GM19240 (cell line): ENCODE measurements at regions not wholly inside any gene's neighbourhood (a gene's known extent, or its start where the extent isn't known, plus 50 kb on each side); places are given as distances from the start of the nearest gene placed in this dataset.
"Not testable (repeated sequence)": the region's sequence is repeated elsewhere in the genome, so short reads cannot be mapped to it uniquely, and the experiment has no call there.

Experiments
- DNase-seq: peaks from one replicate; pipeline ENCODE4 v3.0.0; 2011; ENCODE audit warnings: low spot score; ENCODE audit not compliant: insufficient read length

DNA sequence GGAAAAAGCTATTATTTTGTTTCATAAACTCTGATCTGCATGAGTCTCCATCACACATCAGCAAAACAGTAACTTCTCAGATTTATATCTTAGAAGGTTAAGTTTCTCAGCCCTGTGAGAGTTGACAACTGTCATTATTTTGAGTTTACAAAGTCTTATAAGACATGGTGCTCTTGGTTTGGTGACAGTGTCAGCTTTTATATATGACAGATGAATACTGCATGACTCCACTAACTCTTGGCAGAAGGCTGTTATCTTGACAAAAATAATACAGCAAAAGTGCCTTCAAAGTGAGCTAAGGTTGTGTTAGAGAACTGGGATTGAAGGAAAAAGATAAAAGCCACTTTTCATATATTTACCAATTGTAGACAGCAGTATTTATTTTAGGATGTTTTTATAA, 528.4 kb upstream of the SOX9 start:
- no peak for DNase-seq

DNA sequence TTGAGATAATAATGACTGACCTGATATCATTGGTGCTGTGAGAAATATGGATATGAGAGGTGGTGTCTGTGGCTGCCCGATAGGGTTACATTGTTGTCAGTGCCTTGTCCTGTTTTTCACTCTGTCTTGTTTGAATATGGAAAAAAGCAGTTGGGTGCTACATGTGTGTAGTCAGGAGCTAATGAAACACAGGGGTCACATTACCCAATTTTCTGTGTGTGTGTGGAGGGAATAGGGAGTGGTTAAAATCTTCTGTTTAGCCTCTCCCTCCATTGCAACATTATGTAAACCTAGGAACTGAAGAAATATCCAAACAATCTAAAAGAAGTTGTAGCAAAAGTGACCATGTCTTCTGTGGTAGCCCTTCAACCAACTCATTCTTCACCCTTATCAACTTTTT, 527.7 kb upstream of the SOX9 start:
- DNase-seq: no peak

DNA sequence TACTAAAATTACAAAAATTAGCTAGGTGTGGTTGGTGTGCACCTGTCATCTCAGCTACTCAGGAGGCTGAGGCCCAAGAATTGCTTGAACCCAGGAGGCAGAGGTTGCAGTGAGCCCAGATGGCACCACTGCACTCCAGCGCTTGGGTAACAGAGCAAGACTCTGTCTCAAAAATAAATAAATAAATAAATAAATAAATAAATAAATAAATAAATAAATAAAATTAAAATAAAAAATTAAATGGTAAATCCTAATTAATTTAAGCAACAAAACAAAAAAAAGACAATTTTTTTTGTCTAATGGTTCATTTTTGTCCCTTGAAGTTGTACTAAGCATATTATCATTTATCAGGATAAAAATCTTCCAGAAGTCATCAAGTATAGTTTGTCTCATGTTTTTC, 521.2 kb upstream of the SOX9 start:
- not testable (repeated sequence) for DNase-seq

DNA sequence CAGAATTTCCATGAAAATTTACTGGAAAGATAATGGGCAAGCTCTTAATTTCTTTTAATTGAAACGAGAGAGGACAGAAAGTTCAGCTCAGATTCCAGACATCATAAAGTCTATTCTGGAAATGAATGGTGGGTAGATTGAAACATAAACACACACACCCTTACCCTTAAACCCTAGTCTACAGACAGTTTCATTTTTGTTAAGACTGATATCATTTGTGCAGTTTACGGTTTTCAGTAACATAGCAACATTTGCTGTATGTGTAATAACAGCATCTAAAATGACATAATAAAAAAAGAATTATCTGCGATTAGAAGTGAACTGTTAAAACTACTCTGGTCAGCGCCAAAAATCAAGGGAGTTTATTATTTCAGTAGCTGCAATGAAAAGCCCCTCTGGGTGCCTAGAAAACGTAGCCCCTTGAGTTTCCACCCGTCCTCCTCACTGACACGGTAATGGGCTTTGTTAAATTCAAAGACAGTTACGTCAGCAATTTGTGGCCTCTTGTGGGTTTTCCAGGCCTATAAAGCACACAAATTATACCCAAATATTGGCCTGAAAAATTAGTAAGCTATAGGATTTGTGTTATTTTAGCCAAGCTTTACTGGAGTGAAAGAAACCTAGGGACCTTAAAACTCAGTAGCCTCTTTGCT, 520.6 kb upstream of the SOX9 start:
- no peak for DNase-seq

DNA sequence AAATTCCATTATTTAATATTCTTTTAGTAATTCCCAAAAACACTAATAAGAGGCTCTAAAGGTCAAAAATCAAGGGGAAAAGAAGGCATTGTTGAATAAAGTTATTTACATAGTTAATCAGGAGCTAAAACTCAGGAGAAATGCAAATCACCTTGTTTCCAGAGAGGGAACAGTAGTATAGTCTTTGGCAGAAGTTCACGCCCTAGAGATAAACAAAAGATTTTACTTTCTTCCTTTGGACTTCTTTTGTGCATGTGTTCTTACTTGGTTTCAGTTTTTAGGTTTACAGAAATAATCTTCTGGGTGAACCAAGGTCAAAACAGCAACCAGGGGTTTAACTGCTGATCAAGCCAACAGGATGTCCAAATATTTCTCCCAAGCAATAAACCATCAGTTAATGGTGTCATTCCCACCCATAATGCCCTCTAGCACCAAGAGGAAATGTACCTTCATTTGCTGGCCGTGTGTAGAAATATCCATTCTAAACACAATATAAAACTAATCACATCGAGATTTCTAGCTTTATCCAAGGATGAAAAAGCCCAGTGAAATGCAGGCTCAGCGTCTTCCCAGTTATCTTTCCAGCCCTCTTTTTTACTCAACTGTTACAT, 518.8 kb upstream of the SOX9 start:
- no peak for DNase-seq

DNA sequence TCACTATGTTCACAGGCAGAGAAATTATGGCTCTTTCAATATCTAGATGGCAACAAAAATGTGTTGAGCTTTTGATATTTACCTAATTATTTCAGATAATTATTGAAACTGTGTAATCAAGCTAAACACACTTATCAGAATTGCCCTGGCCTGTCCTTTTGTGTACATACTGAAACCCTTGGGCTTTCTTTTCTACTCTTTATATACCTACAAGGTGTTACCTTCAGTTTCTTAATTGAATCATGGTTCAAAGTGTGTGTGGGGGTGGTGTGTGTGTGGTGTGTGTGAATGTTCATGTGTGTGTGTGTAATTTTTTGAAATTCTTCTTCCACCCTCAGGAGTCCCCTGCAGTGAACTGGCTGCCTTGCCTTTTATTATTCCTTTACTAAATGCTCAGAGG, 506.8 kb upstream of the SOX9 start:
- DNase-seq: no peak

DNA sequence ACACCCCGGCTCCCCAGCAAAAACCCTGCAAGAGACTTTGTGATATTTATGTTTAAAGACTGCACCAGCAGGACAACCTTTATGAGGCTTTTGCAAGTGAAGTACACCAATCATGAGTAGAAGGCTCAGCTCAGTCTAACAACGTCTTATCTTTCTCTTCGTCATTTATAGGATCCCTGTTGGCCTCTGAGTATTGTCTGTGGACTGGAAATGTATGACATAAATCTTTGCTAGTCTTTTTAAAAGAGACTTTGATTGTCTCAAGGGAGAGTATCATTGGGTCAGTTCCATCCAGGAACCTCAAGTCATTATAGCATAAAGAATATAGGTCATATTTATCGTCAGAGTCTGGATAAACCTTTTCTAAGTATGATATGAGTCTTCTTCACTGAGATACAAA, 505.0 kb upstream of the SOX9 start:
- DNase-seq: no peak

DNA sequence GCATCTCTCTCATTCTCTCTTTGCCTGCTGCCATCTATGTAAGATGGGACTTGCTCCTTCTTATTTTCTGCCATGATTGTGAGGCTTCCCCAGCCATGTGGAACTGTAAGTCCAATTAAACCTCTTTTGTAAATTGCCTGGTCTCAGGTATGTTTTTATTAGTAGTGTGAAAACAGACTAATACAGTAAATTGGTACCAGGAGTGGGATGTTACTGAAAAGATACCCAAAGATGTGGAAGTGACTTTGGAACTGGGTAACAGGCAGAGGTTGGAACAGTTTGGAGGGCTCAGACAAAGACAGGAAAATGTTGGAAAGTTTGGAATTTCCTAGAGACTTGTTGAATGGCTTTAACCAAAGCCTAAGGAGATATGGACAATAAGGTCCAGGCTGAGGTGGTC, 503.1 kb upstream of the SOX9 start:
- not testable (repeated sequence) for DNase-seq

DNA sequence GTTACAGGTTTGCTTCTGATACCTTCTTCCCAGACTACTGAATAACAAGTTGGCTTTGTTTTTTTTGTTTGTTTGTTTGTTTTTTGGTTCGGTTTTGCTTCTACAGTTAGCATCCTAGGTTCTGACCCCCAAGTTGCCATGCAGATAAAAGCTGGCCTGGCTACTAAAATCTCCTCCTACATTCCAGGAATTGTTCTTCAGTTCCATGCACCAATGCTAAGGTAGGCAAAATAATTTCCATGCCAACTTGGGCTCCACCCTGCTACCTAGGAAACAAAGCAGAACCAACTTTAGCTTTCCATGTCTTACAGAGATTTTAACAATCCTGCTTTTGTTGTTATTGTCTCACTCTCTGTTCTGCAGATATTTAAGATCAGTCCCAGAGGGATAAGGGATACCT, 495.5 kb upstream of the SOX9 start:
- DNase-seq: no peak

DNA sequence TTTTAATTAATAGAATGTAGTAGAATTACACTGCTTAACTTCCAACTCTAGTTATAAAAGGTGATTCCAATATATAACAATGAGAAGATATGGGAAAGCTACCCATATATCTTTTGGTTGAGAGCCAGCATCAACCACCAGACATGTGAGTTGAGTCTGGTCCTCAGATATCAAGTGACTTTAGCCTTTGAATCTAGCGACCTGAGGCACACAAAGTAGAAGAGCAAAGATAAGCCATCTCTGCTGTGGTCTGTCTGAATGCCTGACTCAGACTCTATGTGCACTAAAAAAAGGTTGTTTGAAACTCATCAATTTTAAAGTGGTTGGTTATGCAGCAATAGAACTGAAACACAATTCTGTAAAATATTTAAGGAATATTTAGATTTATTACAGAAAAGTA, 492.5 kb upstream of the SOX9 start:
- DNase-seq: no peak

DNA sequence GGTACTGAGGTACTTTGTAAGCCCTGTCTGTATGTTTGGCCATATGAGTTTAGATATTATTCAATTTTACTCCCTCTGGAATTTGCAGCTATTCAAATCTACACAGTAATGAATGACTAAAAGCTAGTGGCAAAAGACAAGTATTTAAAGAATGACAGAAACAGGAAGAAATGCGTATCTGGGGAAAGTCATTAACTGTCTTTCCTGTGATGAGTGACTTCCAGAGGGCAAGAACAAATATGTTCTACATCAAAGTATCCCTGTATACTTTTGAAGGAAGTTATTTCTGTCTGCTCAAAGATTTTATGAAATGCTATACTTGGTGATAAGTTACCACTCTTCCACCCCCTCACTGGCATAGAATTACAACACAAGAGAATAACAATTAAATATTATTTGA, 489.3 kb upstream of the SOX9 start:
- DNase-seq: no peak

DNA sequence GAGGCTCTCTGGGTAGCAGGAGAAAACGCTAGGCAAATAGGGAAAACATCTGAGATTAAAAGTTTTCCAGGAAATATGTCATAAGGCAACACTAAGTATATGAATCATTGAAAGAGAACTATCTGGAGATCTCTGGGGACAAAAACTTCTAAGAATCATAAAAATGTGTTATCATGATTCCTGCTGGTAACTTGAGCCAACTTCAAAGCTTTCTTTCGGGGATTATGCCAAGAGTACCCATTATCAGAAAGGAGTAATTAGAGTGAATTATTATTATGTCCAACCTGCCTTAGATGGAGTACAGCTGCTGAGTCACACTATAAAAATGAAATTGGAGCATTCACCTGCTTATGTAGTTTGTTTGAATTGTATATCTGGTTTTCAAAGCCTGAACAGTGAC, 488.5 kb upstream of the SOX9 start:
- no peak for DNase-seq

DNA sequence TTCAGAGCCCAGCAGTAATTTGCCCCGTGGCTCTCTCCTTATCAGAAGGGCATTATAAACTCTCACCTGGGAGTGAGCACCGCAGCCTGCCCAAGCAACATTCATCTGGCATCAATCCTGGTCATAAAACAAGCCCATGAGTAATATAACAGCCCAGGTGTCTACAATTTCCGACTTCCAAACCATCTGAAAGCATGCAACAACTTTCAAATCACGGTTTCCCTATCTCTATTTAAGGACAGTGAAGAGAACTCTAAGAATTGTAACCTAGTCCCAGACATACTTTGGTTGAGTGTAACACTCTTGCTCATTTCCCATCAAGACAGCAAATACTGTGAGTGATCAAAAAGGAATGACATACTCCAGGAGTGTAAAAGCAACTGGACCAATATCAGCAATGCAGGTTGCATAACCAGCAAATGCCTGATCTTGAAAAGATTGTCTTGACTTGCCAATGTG, 487.4 kb upstream of the SOX9 start:
- DNase-seq: no peak

DNA sequence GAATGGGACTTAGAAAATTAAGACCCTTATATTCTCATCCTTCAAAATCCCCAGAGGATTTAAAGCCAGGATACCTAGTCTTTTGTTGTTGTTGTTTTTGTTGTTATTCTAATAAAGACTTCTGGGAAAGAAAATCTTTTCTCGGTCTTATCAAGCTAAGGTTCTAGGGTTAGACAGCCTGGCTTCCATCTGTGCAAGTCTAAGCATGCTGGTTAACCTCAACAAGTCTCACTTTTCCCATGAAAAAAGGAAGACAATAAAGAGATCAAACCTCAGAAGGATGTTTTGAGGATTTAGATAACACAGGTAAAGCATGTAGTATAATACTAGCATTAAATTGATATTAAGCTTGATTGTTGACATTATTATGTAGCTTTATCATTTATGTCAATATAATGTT, 486.4 kb upstream of the SOX9 start:
- DNase-seq: no peak

DNA sequence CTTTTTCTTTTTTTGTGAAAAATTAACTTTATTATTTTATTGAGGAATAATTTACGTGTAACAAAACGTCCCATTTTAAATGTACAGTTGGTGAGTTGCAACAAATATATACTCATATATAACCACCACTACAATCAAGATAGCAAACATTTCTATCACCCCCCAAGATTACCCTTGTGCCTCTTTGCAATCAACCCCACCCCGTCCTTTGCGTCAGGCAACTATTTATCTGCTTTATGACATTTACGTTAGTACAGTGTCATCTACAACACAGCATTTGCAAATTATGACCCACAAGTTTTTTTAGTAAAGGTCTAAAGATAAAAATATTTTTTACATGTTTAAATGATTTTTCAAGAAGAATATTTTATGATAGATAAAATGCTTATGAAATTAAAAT, 485.6 kb upstream of the SOX9 start:
- DNase-seq: no peak

DNA sequence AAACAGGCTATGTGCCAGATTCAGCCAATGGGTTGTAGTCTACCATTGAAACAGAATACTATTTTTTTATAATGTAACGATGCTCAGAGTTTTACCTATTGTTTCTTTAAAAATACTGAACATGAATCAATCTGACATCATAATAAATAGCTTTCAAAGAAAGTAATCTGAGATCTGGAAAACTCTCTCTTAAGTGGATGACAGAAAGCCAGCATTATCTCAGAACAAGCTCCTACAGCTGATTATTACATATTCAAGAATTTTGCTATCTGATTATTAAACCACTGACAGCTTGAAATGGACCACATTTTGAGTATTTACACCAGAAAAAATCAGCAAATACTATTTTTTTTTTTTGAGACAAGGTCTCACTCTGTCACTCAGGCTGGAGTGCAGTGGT, 484.2 kb upstream of the SOX9 start:
- no peak for DNase-seq

DNA sequence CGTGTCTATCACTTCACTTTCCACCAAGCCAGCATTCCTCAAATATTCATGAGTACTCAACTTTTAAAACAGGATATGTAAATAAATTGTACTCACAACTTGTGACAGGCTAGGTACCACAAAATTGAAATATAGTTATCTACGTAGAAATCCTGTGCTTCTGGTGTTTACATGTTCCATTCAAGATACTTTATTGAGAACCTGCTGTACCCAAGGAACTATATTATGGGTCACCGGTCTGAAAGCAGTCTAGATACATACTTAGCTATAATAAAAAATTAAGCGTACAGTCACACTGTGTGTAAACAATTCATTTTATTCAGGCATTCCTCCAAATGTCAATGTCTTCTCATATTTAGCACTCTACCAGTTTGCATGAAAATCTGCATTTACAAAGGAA, 482.2 kb upstream of the SOX9 start:
- DNase-seq: no peak

DNA sequence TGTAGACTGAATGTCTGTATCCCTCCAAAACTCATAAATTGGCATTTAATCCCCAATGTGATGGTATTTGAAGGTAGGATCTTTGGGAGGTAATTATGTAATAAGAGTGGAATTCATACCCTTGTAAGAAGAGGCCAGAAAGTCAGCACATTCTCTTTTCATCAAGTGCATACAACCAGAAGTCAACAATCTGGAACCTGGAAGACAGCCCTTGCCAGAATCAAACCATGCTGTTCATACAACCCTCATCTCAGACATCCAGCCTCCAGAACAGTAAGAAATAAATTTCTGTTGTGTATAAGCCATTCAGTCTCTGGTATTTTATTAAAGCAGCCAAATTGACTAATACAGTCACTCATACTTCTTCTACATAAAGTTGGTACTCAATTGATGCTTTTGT, 481.0 kb upstream of the SOX9 start:
- no peak for DNase-seq

DNA sequence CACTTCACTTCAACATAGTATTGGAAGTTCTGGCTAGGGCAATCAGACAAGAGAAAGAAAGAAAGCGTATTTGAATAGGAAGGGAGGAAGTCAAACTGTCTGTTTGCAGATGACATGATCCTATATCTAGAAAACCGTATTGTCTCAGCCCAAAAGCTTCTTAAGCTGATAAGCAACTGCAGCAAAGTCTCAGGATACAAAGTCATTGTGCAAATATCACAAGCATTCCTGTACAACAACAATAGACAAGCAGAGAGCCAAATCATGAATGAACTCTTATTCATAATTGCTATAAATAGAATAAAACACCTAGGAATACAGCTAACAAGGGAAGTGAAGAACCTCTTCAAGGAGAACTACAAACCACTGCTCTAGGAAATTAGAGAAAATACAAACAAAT, 473.9 kb upstream of the SOX9 start:
- not testable (repeated sequence) for DNase-seq

DNA sequence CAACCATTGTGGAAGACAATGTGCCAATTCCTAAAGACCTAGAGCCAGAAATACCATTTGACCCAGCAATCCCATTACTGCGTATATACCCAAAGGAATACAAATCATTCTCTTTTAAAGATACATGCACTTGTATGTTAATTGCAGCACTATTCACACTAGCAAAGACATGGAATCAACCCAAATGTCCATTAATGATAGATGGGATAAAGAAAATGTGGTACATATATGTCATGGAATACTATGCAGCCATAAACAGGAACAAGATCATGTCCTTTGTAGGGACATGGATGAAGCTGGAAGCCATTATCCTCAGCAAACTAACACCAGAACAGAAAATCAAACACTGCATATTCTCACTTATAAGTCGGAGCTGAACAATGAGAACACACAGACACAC, 472.5 kb upstream of the SOX9 start:
- not testable (repeated sequence) for DNase-seq

DNA sequence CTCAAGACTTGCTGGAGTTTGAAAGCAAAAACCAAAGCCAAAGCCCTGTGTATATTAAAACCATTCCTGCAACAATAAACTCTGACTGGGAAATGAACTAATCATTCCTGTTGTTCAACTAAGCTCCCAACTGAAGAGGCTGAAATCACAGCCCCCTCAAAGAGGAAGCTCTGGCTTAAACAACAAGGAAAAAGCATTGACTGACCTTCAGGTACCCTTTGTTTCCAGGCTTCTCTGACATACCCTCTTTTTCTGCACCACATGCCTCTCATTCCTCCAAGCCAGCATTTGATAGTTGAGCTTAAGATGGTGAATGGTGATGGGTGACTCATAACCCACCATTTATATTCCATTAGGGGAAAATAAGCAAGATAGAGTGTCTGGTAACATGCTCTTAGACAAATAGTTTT, 470.9 kb upstream of the SOX9 start:
- DNase-seq: no peak

DNA sequence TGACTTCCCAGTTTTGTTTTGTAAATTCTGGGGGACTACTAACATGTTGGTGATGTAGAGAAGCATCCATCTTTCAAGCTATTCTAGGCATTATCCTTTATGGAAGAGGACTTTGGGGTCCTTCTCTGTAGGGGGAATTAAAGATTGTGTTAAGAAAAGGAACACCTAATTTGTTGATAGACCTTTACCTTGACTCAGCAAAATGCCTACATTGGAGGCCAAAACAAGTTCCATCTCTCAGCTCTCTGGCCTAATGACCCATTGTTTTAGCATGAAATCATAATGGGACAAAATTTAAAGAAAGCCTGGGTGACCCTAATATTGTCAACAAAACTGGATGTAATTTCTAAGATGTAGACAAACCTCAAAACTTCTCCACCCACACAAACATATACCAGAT, 465.3 kb upstream of the SOX9 start:
- DNase-seq: no peak
